NCI-H82 treated with DMSO at 0.1 percent for 48 hours (cell line): ENCODE measurements at regions not wholly inside any gene's neighbourhood (a gene's known extent, or its start where the extent isn't known, plus 50 kb on each side); places are given as distances from the start of the nearest gene placed in this dataset.
A peak's percentile ranks its signal among the peaks of the same experiment; 100 is the strongest.

Source experiments
- DNase-seq: peaks from one replicate; lab custom pipeline; 2025; ENCODE audit not compliant: unreplicated experiment; lab: John Stamatoyannopoulos, UW

GRCh38 chr20:52823303-52823702, 148.9 kb upstream of the TSHZ2 start:
- no peak for DNase-seq

GRCh38 chr20:52820641-52821292, 151.4 kb upstream of the TSHZ2 start:
- no peak for DNase-seq

GRCh38 chr20:52818491-52818890, 153.7 kb upstream of the TSHZ2 start:
- DNase-seq, result no peak

GRCh38 chr20:52817981-52818380, 154.2 kb upstream of the TSHZ2 start:
- no peak for DNase-seq

- DNase-seq, result no peak
These were observed 154.6 kb upstream of the TSHZ2 start for GRCh38 chr20:52817511-52817910.

DNA sequence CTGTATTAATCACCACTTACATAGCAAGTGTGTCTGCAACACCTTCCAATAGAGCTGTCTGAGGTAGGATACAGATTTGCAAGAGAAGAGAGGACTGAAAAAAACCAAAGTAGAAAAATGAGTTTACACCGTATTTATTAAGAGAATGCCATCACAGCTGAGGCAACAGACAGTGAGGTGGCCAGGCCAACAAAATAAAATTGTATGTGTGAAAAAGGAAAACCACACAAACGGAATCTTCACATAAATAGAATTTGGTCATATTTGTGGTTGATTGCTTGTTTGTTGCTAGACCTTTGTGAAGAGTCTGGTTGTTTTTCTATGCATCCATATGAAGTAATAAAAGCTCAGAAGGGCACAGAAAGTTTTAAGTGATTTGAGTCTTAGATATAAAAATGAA, 157.8 kb upstream of the TSHZ2 start:
- no peak for DNase-seq

- DNase-seq, result no peak
These were observed 159.8 kb upstream of the TSHZ2 start for GRCh38 chr20:52812231-52812847.

- DNase-seq, result no peak
These were observed 163.2 kb upstream of the TSHZ2 start for GRCh38 chr20:52809003-52809402.

GRCh38 chr20:52806918-52807317, 165.2 kb upstream of the TSHZ2 start:
- no peak for DNase-seq

DNA sequence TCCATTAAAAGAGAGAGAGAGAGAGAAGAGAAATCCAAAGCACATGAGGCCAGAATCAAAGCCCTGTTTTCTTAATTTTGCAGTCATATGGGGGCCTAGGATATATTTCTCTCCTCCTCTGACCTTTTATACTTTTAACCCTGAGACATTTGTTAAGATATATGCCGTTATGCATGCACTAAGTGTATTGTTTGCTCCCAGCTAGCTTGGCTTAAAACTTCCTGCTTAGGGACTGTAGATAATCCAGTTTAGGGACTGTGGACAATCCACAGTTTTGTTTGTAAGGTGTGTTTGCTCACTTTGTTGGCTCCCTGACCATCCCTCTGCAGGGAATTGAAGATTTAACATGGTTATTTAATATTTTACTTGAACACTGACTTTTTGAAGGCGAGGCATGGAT, 166.3 kb upstream of the TSHZ2 start:
- DNase-seq, result peak; percentile 55

- no peak for DNase-seq
These were observed 166.9 kb upstream of the TSHZ2 start for GRCh38 chr20:52805296-52805571.

GRCh38 chr20:52804497-52805295, 167.5 kb upstream of the TSHZ2 start:
- no peak for DNase-seq

DNA sequence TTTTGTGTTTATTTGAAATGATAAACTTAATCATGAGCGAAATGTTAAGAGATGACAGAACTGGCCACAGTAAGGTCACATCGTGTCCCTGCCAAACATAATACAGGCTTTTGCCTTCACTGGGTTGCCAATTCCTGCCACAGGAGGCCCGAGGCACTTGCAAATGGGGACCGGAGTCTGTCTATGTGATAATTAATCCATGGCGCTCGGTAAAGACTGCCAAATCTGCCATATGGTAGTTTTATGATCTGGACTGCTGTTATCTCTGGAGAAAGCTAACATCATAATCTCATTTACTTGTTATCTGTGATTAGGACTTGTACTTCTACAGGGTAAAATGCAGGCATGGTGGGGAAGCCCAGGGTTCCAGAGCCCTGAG, 170.5 kb upstream of the TSHZ2 start:
- DNase-seq, result peak; percentile 90

DNA sequence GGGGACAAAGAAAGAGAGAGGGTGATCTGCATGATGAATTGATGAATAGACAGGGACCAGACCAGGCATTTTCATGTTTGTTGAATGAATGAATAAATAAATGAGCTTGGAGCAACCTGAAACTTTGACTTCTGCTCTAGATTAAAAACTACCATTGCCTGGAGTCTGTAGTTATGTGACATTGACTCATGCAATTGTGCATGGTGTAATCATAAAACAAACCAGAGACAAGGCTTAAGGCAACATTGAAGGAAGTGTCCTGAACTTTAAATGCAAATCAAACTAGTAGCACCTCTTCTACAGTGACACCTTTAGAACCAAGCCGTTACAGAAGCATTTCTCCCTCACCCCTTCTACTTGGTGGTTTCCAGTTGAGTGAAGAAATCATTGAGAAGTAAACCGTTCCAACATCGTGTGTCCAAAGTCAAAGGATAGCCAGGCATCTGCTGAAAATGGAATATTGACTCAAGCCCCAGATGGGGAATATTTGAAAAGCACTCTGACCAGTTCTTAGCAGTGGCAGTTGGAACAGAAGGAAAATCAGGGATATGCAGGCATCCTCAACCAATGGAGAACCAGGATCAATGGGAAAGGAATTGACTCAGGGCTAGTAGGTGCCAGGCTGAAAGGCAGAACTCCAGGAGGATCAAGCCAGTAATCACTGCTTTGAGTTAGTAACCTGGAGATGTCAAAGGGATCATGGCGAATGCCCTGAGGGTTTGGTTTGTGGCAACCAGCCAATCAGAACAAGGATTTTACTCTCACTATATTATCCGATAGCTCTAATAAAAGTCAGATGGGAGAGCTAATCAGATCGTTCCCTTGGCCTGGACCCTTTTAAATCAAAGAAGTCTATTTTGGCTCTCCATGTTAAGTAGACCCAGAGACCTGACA, 171.2 kb upstream of the TSHZ2 start:
- peak; percentile 62 for DNase-seq

DNA sequence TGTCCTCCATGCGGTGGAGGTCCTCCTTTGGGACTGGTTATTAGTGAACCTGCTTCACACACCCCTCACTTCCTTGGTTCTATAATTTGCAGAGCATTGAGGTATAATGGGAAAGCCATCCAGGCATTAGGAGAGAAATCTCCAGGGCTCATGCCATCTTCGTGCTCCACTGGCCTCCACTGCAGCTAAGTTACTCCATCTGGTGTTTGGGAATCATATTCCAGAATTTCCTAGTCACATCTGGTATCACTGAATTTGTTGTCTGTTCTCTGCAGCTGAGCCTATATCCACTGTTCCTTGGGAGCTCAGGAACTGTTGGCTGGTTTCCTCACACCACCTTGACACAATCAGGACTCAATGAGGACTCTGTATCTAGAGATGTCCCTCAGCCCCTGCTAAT, 173.0 kb upstream of the TSHZ2 start:
- DNase-seq, result no peak

DNA sequence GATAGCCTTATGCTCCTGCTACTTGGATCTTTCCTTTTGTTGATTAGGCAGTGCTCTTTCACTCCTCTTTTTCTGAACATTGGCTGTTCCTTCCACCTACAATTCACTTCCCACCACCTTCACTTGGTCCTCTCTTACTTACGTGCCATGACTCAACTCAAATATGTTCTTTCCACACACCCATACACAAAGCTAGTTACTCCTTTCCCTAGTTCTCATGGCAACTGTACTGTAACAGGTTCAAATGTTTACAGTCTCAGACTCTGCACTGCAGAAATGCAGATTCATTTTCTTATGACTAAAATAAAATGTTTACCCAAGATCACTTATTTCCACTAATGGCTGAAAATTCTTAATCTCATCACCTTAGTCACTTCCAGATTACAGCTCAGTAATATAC, 174.0 kb upstream of the TSHZ2 start:
- no peak for DNase-seq

- DNase-seq, result no peak
These were observed 177.3 kb upstream of the TSHZ2 start for GRCh38 chr20:52794853-52795252.

- no peak for DNase-seq
These were observed 178.7 kb upstream of the TSHZ2 start for GRCh38 chr20:52793339-52793963.

- DNase-seq, result no peak
These were observed 181.1 kb upstream of the TSHZ2 start for GRCh38 chr20:52791091-52791490.

DNA sequence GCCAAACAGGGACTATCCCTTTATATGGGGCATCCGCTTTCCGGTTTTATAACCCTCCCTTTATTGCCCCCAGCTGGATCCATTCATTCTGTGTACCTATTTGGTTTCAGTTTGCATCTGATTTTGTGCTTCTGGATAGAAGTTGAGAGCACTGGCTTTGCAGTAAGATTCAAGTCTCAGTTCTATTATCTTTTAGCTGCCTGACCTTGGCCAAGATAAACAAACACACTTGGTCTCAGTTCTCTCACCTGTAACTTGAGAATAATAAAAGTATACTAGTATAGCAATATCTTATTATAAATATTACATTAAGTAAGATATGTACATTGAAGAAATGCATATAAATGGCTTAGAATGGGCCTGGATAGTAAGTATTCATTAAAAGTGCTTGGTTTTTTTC, 182.4 kb upstream of the TSHZ2 start:
- DNase-seq, result no peak

- no peak for DNase-seq
These were observed 184.2 kb upstream of the TSHZ2 start for GRCh38 chr20:52787962-52788361.
